ENCODE measurements at regions not wholly inside any gene's neighbourhood (a gene's known extent, or its start where the extent isn't known, plus 50 kb on each side); places are given as distances from the start of the nearest gene placed in this dataset.

GRCh38 chr13:105921711-105922110, 613.8 kb downstream of the EFNB2 start:
- 65 to 86% methylated on average over 2 to 3 of the region's 3 CpGs for WGBS, 2 experiments (ENCODE audit: insufficient coverage in 1 of 2, insufficient read length in 1 of 2)
- Histone ChIP-seq H3K9ac (ENCODE audit: extremely low read depth, low read length, poor library complexity, severe bottlenecking) (no peak overlapping the region), H3K9me3 (ENCODE audit: control insufficient read depth, low read length) (no peaks in the 10 kb centered on the region), H3K27me3 (ENCODE audit: control insufficient read depth, insufficient read depth, low read length, poor library complexity, severe bottlenecking) (peaks cover 7% of the 10 kb centered on the region), H3K4me3 (ENCODE audit: low read length) (no peak overlapping the region), H3K4me1 (ENCODE audit: control insufficient read depth, insufficient read depth, low read length) (peaks cover 6% of the 10 kb centered on the region), H3K36me3 (ENCODE audit: control insufficient read depth, insufficient read depth, low read length) (no peaks in the 10 kb centered on the region), H3K27ac (ENCODE audit: low read depth, low read length) (no peak overlapping the region)
- TF ChIP-seq CTCF (conservative IDR thresholded peaks at IDR 0.05), result no peak
- no peaks in the 10 kb centered on the region for H3K9me3 Mint-ChIP-seq
- H3K27ac Mint-ChIP-seq, result no peak overlapping the region
- H3K36me3 Mint-ChIP-seq (ENCODE audit: low read depth), result no peaks in the 10 kb centered on the region
- H3K27me3 Mint-ChIP-seq (ENCODE audit: insufficient read depth), result peaks cover 17% of the 10 kb centered on the region
- no peak for DNase-seq
- peaks cover 21% of the 10 kb centered on the region for H3K4me1 Mint-ChIP-seq
- no peak overlapping the region for H3K4me3 Mint-ChIP-seq

GRCh38 chr13:105920370-105920769, 615.1 kb downstream of the EFNB2 start:
- no peak for TF ChIP-seq CTCF (conservative IDR thresholded peaks at IDR 0.05)
- H3K36me3 ChIP-seq (ENCODE audit: control insufficient read depth, insufficient read depth, low read length), result no peaks in the 10 kb centered on the region
- H3K9ac ChIP-seq (ENCODE audit: extremely low read depth, low read length, poor library complexity, severe bottlenecking), result no peak overlapping the region
- no peak overlapping the region for H3K27ac Mint-ChIP-seq
- H3K4me1 ChIP-seq (ENCODE audit: control insufficient read depth, insufficient read depth, low read length), result peaks cover 6% of the 10 kb centered on the region
- H3K4me3 Mint-ChIP-seq, result no peak overlapping the region
- H3K9me3 Mint-ChIP-seq, result no peaks in the 10 kb centered on the region
- H3K9me3 ChIP-seq (ENCODE audit: control insufficient read depth, low read length), result no peaks in the 10 kb centered on the region
- H3K36me3 Mint-ChIP-seq (ENCODE audit: low read depth), result no peaks in the 10 kb centered on the region
- H3K27me3 Mint-ChIP-seq (ENCODE audit: insufficient read depth), result peaks cover 17% of the 10 kb centered on the region
- peaks cover 21% of the 10 kb centered on the region for H3K4me1 Mint-ChIP-seq
- no peak overlapping the region for H3K4me3 ChIP-seq (ENCODE audit: low read length)
- peaks cover 7% of the 10 kb centered on the region for H3K27me3 ChIP-seq (ENCODE audit: control insufficient read depth, insufficient read depth, low read length, poor library complexity, severe bottlenecking)
- 67 to 81% methylated on average over 3 to 4 of the region's 4 CpGs for WGBS, 2 experiments (ENCODE audit: insufficient coverage in 1 of 2, insufficient read length in 1 of 2)
- no peak for DNase-seq
- no peak overlapping the region for H3K27ac ChIP-seq (ENCODE audit: low read depth, low read length)

GRCh38 chr13:105918842-105919741, 616.4 kb downstream of the EFNB2 start:
- Histone ChIP-seq H3K9me3 (ENCODE audit: control insufficient read depth, low read length) (no peaks in the 10 kb centered on the region), H3K4me3 (ENCODE audit: low read length) (no peak overlapping the region), H3K9ac (ENCODE audit: extremely low read depth, low read length, poor library complexity, severe bottlenecking) (no peak overlapping the region), H3K36me3 (ENCODE audit: control insufficient read depth, insufficient read depth, low read length) (no peaks in the 10 kb centered on the region), H3K4me1 (ENCODE audit: control insufficient read depth, insufficient read depth, low read length) (peaks cover 6% of the 10 kb centered on the region), H3K27ac (ENCODE audit: low read depth, low read length) (no peak overlapping the region), H3K27me3 (ENCODE audit: control insufficient read depth, insufficient read depth, low read length, poor library complexity, severe bottlenecking) (peaks cover 7% of the 10 kb centered on the region)
- H3K36me3 Mint-ChIP-seq (ENCODE audit: low read depth), result no peaks in the 10 kb centered on the region
- no peak overlapping the region for H3K27ac Mint-ChIP-seq
- H3K4me1 Mint-ChIP-seq, result peaks cover 21% of the 10 kb centered on the region
- no peak for TF ChIP-seq CTCF (conservative IDR thresholded peaks at IDR 0.05)
- WGBS, 2 experiments (ENCODE audit: insufficient coverage in 1 of 2, insufficient read length in 1 of 2), result 72 to 77% methylated on average over 12 to 16 of the region's 16 CpGs
- peak; percentile 75 for DNase-seq
- H3K27me3 Mint-ChIP-seq (ENCODE audit: insufficient read depth), result peaks cover 14% of the 10 kb centered on the region
- H3K9me3 Mint-ChIP-seq, result no peaks in the 10 kb centered on the region
- no peak overlapping the region for H3K4me3 Mint-ChIP-seq

All from endodermal cell (in vitro differentiated cells).